ENCODE measurements at regions not wholly inside any gene's neighbourhood (a gene's known extent, or its start where the extent isn't known, plus 50 kb on each side); places are given as distances from the start of the nearest gene placed in this dataset.

DNA sequence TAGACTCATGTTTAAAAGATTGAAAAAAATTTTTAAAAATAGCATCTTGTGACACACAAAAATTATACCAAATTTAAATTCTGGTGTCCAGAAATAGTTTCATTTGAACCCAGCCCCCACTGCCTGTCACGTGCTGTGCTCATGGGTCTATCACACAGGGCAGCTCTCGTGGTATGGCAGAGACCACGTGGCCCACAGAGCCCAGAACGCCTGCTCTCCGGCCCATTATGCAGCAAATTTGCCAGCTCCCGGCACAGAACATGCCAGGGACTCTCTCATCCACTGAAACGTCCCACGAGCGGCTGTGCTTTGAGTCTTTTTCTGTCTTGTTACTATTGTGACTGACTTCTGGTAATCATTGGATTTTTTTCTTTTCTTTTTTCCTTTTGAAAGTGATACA lies 224.3 kb downstream of the TTLL2 start:
- TF ChIP-seq HDAC2 (IDR thresholded peaks at IDR 0.05) (no peak), NR2C1 (IDR thresholded peaks at IDR 0.05) (no peak), NR2C1 (tag; IDR thresholded peaks at IDR 0.05) (no peak), CBX8 (IDR thresholded peaks at IDR 0.05; ENCODE audit: borderline replicate concordance, extremely low read depth, low read depth, low read length, poor library complexity, severe bottlenecking) (no peak), SPI1 (IDR thresholded peaks at IDR 0.05; ENCODE audit: borderline replicate concordance, low read depth, low read length) (no peak), FOXK2 (conservative IDR thresholded peaks at IDR 0.05 in 1 of 2, IDR thresholded peaks at IDR 0.05 in 1 of 2; ENCODE audit: low read depth in 2 of 2) (no peak), CTCF (IDR thresholded peaks at IDR 0.05 in 2 of 3, conservative IDR thresholded peaks at IDR 0.05 in 1 of 3; ENCODE audit: insufficient read depth in 2 of 3, low read depth in 1 of 3, low read length in 3 of 3) (no peak), SOX6 (IDR thresholded peaks at IDR 0.05) (no peak), POLR2A (conservative IDR thresholded peaks at IDR 0.05) (no peak), GATA2 (CRISPR knock-in tag; IDR thresholded peaks at IDR 0.05) (no peak), TAF1 (IDR thresholded peaks at IDR 0.05; ENCODE audit: control insufficient read depth, extremely low read depth, insufficient read depth, low read length, severe bottlenecking) (no peak), ZBED1 (IDR thresholded peaks at IDR 0.05) (no peak)
- TF ChIP-seq, protein P1, sequence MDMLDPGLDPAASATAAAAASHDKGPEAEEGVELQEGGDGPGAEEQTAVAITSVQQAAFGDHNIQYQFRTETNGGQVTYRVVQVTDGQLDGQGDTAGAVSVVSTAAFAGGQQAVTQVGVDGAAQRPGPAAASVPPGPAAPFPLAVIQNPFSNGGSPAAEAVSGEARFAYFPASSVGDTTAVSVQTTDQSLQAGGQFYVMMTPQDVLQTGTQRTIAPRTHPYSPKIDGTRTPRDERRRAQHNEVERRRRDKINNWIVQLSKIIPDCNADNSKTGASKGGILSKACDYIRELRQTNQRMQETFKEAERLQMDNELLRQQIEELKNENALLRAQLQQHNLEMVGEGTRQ (CRISPR knock-in tag; IDR thresholded peaks at IDR 0.05) = peak; percentile 52
- TF ChIP-seq, protein P2, sequence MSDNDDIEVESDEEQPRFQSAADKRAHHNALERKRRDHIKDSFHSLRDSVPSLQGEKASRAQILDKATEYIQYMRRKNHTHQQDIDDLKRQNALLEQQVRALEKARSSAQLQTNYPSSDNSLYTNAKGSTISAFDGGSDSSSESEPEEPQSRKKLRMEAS (CRISPR knock-in tag; IDR thresholded peaks at IDR 0.05) = no peak
- TF ChIP-seq, protein P3, sequence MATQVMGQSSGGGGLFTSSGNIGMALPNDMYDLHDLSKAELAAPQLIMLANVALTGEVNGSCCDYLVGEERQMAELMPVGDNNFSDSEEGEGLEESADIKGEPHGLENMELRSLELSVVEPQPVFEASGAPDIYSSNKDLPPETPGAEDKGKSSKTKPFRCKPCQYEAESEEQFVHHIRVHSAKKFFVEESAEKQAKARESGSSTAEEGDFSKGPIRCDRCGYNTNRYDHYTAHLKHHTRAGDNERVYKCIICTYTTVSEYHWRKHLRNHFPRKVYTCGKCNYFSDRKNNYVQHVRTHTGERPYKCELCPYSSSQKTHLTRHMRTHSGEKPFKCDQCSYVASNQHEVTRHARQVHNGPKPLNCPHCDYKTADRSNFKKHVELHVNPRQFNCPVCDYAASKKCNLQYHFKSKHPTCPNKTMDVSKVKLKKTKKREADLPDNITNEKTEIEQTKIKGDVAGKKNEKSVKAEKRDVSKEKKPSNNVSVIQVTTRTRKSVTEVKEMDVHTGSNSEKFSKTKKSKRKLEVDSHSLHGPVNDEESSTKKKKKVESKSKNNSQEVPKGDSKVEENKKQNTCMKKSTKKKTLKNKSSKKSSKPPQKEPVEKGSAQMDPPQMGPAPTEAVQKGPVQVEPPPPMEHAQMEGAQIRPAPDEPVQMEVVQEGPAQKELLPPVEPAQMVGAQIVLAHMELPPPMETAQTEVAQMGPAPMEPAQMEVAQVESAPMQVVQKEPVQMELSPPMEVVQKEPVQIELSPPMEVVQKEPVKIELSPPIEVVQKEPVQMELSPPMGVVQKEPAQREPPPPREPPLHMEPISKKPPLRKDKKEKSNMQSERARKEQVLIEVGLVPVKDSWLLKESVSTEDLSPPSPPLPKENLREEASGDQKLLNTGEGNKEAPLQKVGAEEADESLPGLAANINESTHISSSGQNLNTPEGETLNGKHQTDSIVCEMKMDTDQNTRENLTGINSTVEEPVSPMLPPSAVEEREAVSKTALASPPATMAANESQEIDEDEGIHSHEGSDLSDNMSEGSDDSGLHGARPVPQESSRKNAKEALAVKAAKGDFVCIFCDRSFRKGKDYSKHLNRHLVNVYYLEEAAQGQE (IDR thresholded peaks at IDR 0.05; ENCODE audit: borderline replicate concordance) = no peak
- TF ChIP-seq, protein P3 (CRISPR knock-in tag; IDR thresholded peaks at IDR 0.05; ENCODE audit: low read depth) = no peak
